Body of pancreas (tissue), 4 donors: ENCODE measurements at regions not wholly inside any gene's neighbourhood (a gene's known extent, or its start where the extent isn't known, plus 50 kb on each side); places are given as distances from the start of the nearest gene placed in this dataset.

Experiments
- POLR2A ChIP-seq, 3 donors: fragments of 450-650 bp; IDR thresholded peaks; one replicate each; pipeline ENCODE4 v1.6.1; 2016; ENCODE audit warnings: antibody characterized with exemption in 3 of 3, mild to moderate bottlenecking in 2 of 3
- TF ChIP-seq, protein P1 (sequence below), 7 experiments: fragments of 450-650 bp in 4 of 7; fragments of 200-600 bp in 3 of 7; sonication (generic) in 3 of 7; IDR thresholded peaks; one replicate each; pipeline ENCODE4 v1.5.1; 2016 to 2019; ENCODE audit warnings: antibody characterized with exemption in 7 of 7

DNA sequence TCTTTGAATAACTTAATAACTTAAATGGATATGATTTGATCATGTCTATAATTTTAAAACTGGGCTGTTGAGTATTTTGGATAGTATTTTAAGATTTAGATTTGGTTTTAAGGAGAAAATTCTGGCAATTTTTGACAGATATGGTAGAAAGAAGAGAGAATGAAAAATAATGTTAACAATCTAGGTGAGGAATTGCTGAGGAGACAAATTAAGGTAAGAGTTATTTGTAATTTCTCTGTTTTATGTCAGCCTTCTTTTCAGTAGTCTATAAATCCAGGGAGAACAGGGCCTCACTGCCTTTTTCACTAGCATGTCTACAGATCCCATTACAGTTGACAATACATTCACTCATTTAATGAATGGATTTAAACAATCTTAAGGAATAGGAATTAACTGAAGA, 144.7 kb downstream of the SERPINI1 start:
- no peak for TF ChIP-seq POLR2A (IDR thresholded peaks at IDR 0.05)
- TF ChIP-seq, protein P1, sequence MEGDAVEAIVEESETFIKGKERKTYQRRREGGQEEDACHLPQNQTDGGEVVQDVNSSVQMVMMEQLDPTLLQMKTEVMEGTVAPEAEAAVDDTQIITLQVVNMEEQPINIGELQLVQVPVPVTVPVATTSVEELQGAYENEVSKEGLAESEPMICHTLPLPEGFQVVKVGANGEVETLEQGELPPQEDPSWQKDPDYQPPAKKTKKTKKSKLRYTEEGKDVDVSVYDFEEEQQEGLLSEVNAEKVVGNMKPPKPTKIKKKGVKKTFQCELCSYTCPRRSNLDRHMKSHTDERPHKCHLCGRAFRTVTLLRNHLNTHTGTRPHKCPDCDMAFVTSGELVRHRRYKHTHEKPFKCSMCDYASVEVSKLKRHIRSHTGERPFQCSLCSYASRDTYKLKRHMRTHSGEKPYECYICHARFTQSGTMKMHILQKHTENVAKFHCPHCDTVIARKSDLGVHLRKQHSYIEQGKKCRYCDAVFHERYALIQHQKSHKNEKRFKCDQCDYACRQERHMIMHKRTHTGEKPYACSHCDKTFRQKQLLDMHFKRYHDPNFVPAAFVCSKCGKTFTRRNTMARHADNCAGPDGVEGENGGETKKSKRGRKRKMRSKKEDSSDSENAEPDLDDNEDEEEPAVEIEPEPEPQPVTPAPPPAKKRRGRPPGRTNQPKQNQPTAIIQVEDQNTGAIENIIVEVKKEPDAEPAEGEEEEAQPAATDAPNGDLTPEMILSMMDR (IDR thresholded peaks at IDR 0.05), result no peak
